Glutamatergic neuron (in vitro differentiated cells): ENCODE measurements at regions not wholly inside any gene's neighbourhood (a gene's known extent, or its start where the extent isn't known, plus 50 kb on each side); places are given as distances from the start of the nearest gene placed in this dataset.

Experiments
- DNase-seq: peaks from one replicate; pipeline ENCODE4 v3.0.0; 2022
- H3K27ac Mint-ChIP-seq: one replicate; pipeline ENCODE4 v1.8.0; 2020; ENCODE audit warnings: mild to moderate bottlenecking, mixed read lengths, inconsistent platforms; ENCODE audit not compliant: unreplicated experiment
- H3K27me3 Mint-ChIP-seq: one replicate; pipeline ENCODE4 v1.8.0; 2020; ENCODE audit warnings: mild to moderate bottlenecking, moderate library complexity, mixed read lengths, inconsistent platforms; ENCODE audit not compliant: unreplicated experiment
- H3K36me3 Mint-ChIP-seq: one replicate; pipeline ENCODE4 v1.8.0; 2020; ENCODE audit warnings: mild to moderate bottlenecking, mixed read lengths, inconsistent platforms; ENCODE audit not compliant: unreplicated experiment
- H3K4me1 Mint-ChIP-seq: one replicate; pipeline ENCODE4 v1.8.0; 2020; ENCODE audit warnings: mild to moderate bottlenecking, low read depth, mixed read lengths, inconsistent platforms; ENCODE audit not compliant: unreplicated experiment
- H3K4me3 Mint-ChIP-seq: one replicate; pipeline ENCODE4 v1.8.0; 2020; ENCODE audit warnings: mild to moderate bottlenecking, mixed read lengths, inconsistent platforms; ENCODE audit not compliant: unreplicated experiment
- H3K9me3 Mint-ChIP-seq: one replicate; pipeline ENCODE4 v1.8.0; 2020; ENCODE audit warnings: mild to moderate bottlenecking, moderate library complexity, mixed read lengths, inconsistent platforms; ENCODE audit not compliant: unreplicated experiment
- TF ChIP-seq, protein P1 (sequence below): fragments of 200-600 bp; sonication (generic); IDR thresholded peaks from one replicate; pipeline ENCODE4 v1.5.0; 2021; ENCODE audit not compliant: partially characterized antibody, unreplicated experiment

DNA sequence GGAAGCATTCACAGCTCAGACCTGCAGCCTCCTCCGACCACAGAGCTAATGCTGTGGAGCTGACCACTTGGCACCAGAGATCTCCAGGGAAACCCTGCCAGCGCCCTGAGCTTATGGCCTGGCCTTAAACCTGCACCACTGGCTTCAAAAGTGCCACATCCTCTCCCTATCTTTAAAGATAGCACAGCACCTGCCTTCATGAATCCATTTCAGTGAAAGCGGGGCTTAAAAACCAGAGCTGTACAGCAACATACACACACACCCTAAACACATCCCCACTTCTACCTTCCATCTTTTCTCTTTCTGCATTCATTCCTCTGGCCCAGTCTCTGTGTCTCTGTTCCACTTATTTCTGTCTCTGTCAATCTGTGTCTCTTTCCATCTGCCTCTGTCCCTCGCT, 59.8 kb upstream of the CCDC167 start:
- Mint-ChIP-seq H3K9me3 (peaks cover 12% of the 10 kb centered on the region), H3K27ac (peak overlapping the region; percentile 77), H3K36me3 (no peaks in the 10 kb centered on the region), H3K27me3 (peaks cover 11% of the 10 kb centered on the region), H3K4me3 (peak overlapping the region; percentile 47), H3K4me1 (peaks cover 61% of the 10 kb centered on the region)
- no peak for DNase-seq
- TF ChIP-seq, protein P1, sequence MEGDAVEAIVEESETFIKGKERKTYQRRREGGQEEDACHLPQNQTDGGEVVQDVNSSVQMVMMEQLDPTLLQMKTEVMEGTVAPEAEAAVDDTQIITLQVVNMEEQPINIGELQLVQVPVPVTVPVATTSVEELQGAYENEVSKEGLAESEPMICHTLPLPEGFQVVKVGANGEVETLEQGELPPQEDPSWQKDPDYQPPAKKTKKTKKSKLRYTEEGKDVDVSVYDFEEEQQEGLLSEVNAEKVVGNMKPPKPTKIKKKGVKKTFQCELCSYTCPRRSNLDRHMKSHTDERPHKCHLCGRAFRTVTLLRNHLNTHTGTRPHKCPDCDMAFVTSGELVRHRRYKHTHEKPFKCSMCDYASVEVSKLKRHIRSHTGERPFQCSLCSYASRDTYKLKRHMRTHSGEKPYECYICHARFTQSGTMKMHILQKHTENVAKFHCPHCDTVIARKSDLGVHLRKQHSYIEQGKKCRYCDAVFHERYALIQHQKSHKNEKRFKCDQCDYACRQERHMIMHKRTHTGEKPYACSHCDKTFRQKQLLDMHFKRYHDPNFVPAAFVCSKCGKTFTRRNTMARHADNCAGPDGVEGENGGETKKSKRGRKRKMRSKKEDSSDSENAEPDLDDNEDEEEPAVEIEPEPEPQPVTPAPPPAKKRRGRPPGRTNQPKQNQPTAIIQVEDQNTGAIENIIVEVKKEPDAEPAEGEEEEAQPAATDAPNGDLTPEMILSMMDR = no peak

DNA sequence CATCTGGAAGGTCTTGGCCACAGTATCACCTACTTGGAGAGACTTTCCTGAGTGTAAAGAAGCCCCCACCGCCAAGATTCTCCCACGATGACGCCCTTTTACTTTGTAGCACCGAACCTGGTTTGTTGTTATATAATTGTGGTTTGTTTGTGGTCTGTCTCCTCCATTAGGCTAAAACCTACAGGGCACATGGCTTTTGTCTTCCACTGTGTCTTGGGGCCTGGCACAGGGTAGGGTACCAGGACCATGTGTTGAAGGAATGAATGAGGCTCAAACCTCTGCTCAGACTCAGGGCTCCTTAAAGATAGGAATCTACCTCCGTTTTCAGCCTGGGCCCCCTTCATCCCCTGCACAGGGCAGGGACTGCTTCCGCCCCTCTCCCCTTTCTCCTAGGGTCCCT, 59.4 kb upstream of the CCDC167 start:
- peaks cover 8% of the 10 kb centered on the region for H3K9me3 Mint-ChIP-seq
- peak overlapping the region; percentile 77 for H3K27ac Mint-ChIP-seq
- no peaks in the 10 kb centered on the region for H3K36me3 Mint-ChIP-seq
- peaks cover 8% of the 10 kb centered on the region for H3K27me3 Mint-ChIP-seq
- H3K4me3 Mint-ChIP-seq = no peak overlapping the region
- TF ChIP-seq, protein P1 = no peak
- H3K4me1 Mint-ChIP-seq = peaks cover 60% of the 10 kb centered on the region
- no peak for DNase-seq

DNA sequence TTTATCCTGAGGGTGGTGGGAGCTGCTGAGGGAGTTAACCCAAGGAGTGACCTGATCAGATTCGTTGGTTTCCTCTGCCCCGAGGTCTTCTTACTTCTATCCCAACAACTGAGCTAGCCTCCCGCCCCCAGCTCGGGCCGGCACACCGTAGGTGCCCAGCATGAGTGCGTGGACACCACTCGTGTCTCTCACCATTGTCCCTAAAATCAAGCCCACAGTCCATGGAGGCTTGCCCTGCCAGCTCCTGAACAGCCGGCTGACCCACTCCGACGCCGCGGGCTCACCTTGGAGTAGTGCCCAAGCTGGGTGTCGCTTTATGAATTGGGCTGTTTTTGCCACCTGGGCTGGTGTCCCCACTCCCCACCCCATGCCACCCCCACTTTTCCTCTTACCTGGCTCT, 59.0 kb upstream of the CCDC167 start:
- Mint-ChIP-seq H3K4me1 (peaks cover 56% of the 10 kb centered on the region), H3K4me3 (no peak overlapping the region), H3K27me3 (peaks cover 7% of the 10 kb centered on the region), H3K9me3 (peaks cover 6% of the 10 kb centered on the region), H3K36me3 (no peaks in the 10 kb centered on the region), H3K27ac (peak overlapping the region; percentile 77)
- no peak for DNase-seq
- TF ChIP-seq, protein P1 = no peak

DNA sequence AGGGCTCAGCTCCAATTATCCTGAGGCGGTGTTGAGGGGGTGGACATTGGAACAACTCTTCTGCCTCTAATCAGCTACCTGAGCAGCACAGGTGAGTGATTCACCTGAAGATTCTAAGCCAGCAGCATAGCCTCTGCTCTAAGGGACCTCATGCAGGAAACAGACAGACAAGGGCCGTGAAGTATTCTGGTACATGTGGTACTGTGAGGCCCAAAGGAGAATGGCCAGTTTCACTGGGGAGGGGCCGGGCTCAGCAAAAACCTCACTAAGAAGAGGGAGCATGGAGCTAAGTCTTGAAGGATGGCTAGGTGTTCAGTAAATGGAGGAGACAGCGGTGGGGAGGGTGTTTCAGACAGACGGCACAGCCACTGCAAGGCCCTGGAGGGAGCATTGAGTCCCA, 58.5 kb upstream of the CCDC167 start:
- Mint-ChIP-seq H3K36me3 (no peaks in the 10 kb centered on the region), H3K4me1 (peaks cover 57% of the 10 kb centered on the region), H3K4me3 (no peak overlapping the region), H3K27ac (peak overlapping the region; percentile 23), H3K9me3 (peaks cover 5% of the 10 kb centered on the region), H3K27me3 (peaks cover 7% of the 10 kb centered on the region)
- TF ChIP-seq, protein P1 = no peak
- no peak for DNase-seq

DNA sequence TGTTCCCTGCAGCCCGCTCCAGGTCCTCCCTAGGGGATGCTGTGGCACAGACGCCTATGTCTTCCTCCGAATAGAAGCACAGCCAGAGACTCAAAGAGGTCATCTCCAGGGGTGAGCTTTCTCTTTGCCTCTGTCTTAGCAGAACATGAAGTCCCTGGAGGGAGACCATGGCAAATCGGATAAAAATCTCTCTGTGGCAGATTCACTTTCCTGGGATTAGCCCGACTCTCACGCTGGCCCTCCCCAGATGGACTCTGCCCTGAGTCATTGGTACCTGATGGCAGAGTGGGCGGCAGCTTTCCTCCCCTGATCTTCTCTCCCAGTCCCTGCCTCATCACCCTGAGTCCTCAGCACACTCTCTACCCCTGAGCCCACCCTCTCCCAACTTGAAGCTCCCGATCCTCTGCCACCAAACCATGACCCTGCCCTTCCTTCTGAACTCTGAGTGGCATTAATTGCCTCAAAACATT, 58.0 kb upstream of the CCDC167 start:
- Mint-ChIP-seq H3K27ac (no peak overlapping the region), H3K27me3 (peaks cover 7% of the 10 kb centered on the region), H3K36me3 (no peaks in the 10 kb centered on the region), H3K9me3 (peaks cover 5% of the 10 kb centered on the region), H3K4me1 (peaks cover 58% of the 10 kb centered on the region), H3K4me3 (peak overlapping the region; percentile 26)
- TF ChIP-seq, protein P1 = no peak
- DNase-seq = no peak
